Spinal cord (tissue), 9 donors: ENCODE measurements at regions not wholly inside any gene's neighbourhood (a gene's known extent, or its start where the extent isn't known, plus 50 kb on each side); places are given as distances from the start of the nearest gene placed in this dataset.

Experiments
- DNase-seq, 6 donors: peaks; one replicate each; pipeline versions ENCODE4 v3.0.0 to v3.0.0-alpha.2; 2013 to 2015; ENCODE audit warnings: low spot score in 6 of 6, low read depth in 4 of 6
- H3K27ac ChIP-seq: one replicate; pipeline ENCODE4 v1.5.1; 2013; ENCODE audit warnings: low read depth, low read length, control low read depth
- H3K27me3 ChIP-seq: one replicate; pipeline ENCODE4 v1.6.1; 2013; ENCODE audit warnings: low read length; ENCODE audit not compliant: control insufficient read depth, insufficient read depth
- H3K36me3 ChIP-seq: one replicate; pipeline ENCODE4 v1.6.1; 2013; ENCODE audit warnings: low read length; ENCODE audit not compliant: control insufficient read depth, insufficient read depth
- H3K4me1 ChIP-seq: one replicate; pipeline ENCODE4 v1.6.1; 2013; ENCODE audit warnings: low read length; ENCODE audit not compliant: control insufficient read depth, insufficient read depth
- H3K4me3 ChIP-seq: one replicate; pipeline ENCODE4 v1.5.1; 2013; ENCODE audit warnings: low read depth, low read length, control low read depth
- H3K9me3 ChIP-seq: one replicate; pipeline ENCODE4 v1.6.1; 2013; ENCODE audit warnings: low read length; ENCODE audit not compliant: control insufficient read depth, insufficient read depth
- WGBS: methylation state at CpG from one replicate; pipeline ENCODE4 v1.1.5; 2013; ENCODE audit warnings: missing lambda C conversion rate; ENCODE audit not compliant: insufficient coverage; 5-methylcytosine and 5-hydroxymethylcytosine counted together
- donor health status: healthy.

- no peak overlapping the region for H3K4me3 ChIP-seq
- H3K36me3 ChIP-seq, result no peaks in the 10 kb centered on the region
- H3K27me3 ChIP-seq, result no peaks in the 10 kb centered on the region
- WGBS, result no CpG with 5 or more reads among the region's 2 CpGs
- no peak overlapping the region for H3K27ac ChIP-seq
- no peaks in the 10 kb centered on the region for H3K9me3 ChIP-seq
- H3K4me1 ChIP-seq, result no peaks in the 10 kb centered on the region
- no peak for DNase-seq
Observed at GRCh38 chr1:188406636-188407035, 1577.9 kb downstream of the PLA2G4A start.

- no peaks in the 10 kb centered on the region for H3K36me3 ChIP-seq
- DNase-seq, result no peak
- WGBS, result 100% methylated on average over 1 of the region's 1 CpG
- no peak overlapping the region for H3K27ac ChIP-seq
- no peaks in the 10 kb centered on the region for H3K4me1 ChIP-seq
- H3K9me3 ChIP-seq, result no peaks in the 10 kb centered on the region
- H3K4me3 ChIP-seq, result no peak overlapping the region
- no peaks in the 10 kb centered on the region for H3K27me3 ChIP-seq
Observed at GRCh38 chr1:188420177-188420576, 1591.4 kb downstream of the PLA2G4A start.

GRCh38 chr1:188423073-188423472, 1594.3 kb downstream of the PLA2G4A start:
- Histone ChIP-seq H3K36me3 (no peaks in the 10 kb centered on the region), H3K9me3 (no peaks in the 10 kb centered on the region), H3K27ac (no peak overlapping the region), H3K27me3 (no peaks in the 10 kb centered on the region), H3K4me3 (no peak overlapping the region), H3K4me1 (no peaks in the 10 kb centered on the region)
- no peak for DNase-seq
- no CpG with 5 or more reads among the region's 1 CpG for WGBS

- H3K4me3 ChIP-seq, result no peak overlapping the region
- no CpG with 5 or more reads among the region's 1 CpG for WGBS
- no peak overlapping the region for H3K27ac ChIP-seq
- no peaks in the 10 kb centered on the region for H3K27me3 ChIP-seq
- H3K36me3 ChIP-seq, result no peaks in the 10 kb centered on the region
- DNase-seq, result no peak
- no peaks in the 10 kb centered on the region for H3K4me1 ChIP-seq
- no peaks in the 10 kb centered on the region for H3K9me3 ChIP-seq
Observed at GRCh38 chr1:188424176-188424575, 1595.4 kb downstream of the PLA2G4A start.

GRCh38 chr1:188425687-188426086, 1596.9 kb downstream of the PLA2G4A start:
- Histone ChIP-seq H3K27me3 (no peaks in the 10 kb centered on the region), H3K4me3 (no peak overlapping the region), H3K36me3 (no peaks in the 10 kb centered on the region), H3K27ac (no peak overlapping the region), H3K4me1 (no peaks in the 10 kb centered on the region), H3K9me3 (no peaks in the 10 kb centered on the region)
- no peak for DNase-seq
- WGBS, result no CpG with 5 or more reads among the region's 4 CpGs

GRCh38 chr1:188426561-188426960, 1597.8 kb downstream of the PLA2G4A start:
- H3K27me3 ChIP-seq, result no peaks in the 10 kb centered on the region
- no peak overlapping the region for H3K27ac ChIP-seq

GRCh38 chr1:188427642-188428041, 1598.9 kb downstream of the PLA2G4A start:
- Histone ChIP-seq H3K4me1 (no peaks in the 10 kb centered on the region), H3K9me3 (no peaks in the 10 kb centered on the region), H3K4me3 (no peak overlapping the region), H3K27me3 (no peaks in the 10 kb centered on the region), H3K27ac (no peak overlapping the region), H3K36me3 (no peaks in the 10 kb centered on the region)
- no CpG with 5 or more reads among the region's 2 CpGs for WGBS
- DNase-seq, result peak in 2 of 6 donors; percentile 2 to 17

More at GRCh38 chr1:188426561-188426960, 1597.8 kb downstream of the PLA2G4A start:
- Histone ChIP-seq H3K36me3 (no peaks in the 10 kb centered on the region), H3K4me3 (no peak overlapping the region), H3K9me3 (no peaks in the 10 kb centered on the region), H3K4me1 (no peaks in the 10 kb centered on the region)
- DNase-seq, result no peak

- Histone ChIP-seq H3K27me3 (no peaks in the 10 kb centered on the region), H3K27ac (no peak overlapping the region), H3K4me3 (no peak overlapping the region), H3K4me1 (no peaks in the 10 kb centered on the region), H3K9me3 (no peaks in the 10 kb centered on the region), H3K36me3 (no peaks in the 10 kb centered on the region)
- no CpG with 5 or more reads among the region's 2 CpGs for WGBS
- DNase-seq, result no peak
Observed at GRCh38 chr1:188429386-188429785, 1600.6 kb downstream of the PLA2G4A start.

GRCh38 chr1:188432427-188432826, 1603.7 kb downstream of the PLA2G4A start:
- no peaks in the 10 kb centered on the region for H3K36me3 ChIP-seq
- no CpG with 5 or more reads among the region's 1 CpG for WGBS

GRCh38 chr1:188433425-188433824, 1604.7 kb downstream of the PLA2G4A start:
- DNase-seq, result no peak
- H3K4me1 ChIP-seq, result no peaks in the 10 kb centered on the region
- H3K9me3 ChIP-seq, result no peaks in the 10 kb centered on the region
- H3K4me3 ChIP-seq, result no peak overlapping the region
- H3K27ac ChIP-seq, result no peak overlapping the region
- no peaks in the 10 kb centered on the region for H3K27me3 ChIP-seq
- H3K36me3 ChIP-seq, result no peaks in the 10 kb centered on the region
- WGBS, result no CpG with 5 or more reads among the region's 2 CpGs

More at GRCh38 chr1:188432427-188432826, 1603.7 kb downstream of the PLA2G4A start:
- H3K4me1 ChIP-seq, result no peaks in the 10 kb centered on the region
- no peaks in the 10 kb centered on the region for H3K27me3 ChIP-seq
- no peaks in the 10 kb centered on the region for H3K9me3 ChIP-seq
- H3K27ac ChIP-seq, result no peak overlapping the region
- DNase-seq, result no peak
- H3K4me3 ChIP-seq, result no peak overlapping the region
